Spinal cord (tissue), 9 donors: ENCODE measurements at regions not wholly inside any gene's neighbourhood (a gene's known extent, or its start where the extent isn't known, plus 50 kb on each side); places are given as distances from the start of the nearest gene placed in this dataset.

Experiments
- DNase-seq, 6 donors: peaks; one replicate each; pipeline versions ENCODE4 v3.0.0 to v3.0.0-alpha.2; 2013 to 2015; ENCODE audit warnings: low spot score in 6 of 6, low read depth in 4 of 6
- H3K27ac ChIP-seq: one replicate; pipeline ENCODE4 v1.5.1; 2013; ENCODE audit warnings: low read depth, low read length, control low read depth
- H3K27me3 ChIP-seq: one replicate; pipeline ENCODE4 v1.6.1; 2013; ENCODE audit warnings: low read length; ENCODE audit not compliant: control insufficient read depth, insufficient read depth
- H3K36me3 ChIP-seq: one replicate; pipeline ENCODE4 v1.6.1; 2013; ENCODE audit warnings: low read length; ENCODE audit not compliant: control insufficient read depth, insufficient read depth
- H3K4me1 ChIP-seq: one replicate; pipeline ENCODE4 v1.6.1; 2013; ENCODE audit warnings: low read length; ENCODE audit not compliant: control insufficient read depth, insufficient read depth
- H3K4me3 ChIP-seq: one replicate; pipeline ENCODE4 v1.5.1; 2013; ENCODE audit warnings: low read depth, low read length, control low read depth
- H3K9me3 ChIP-seq: one replicate; pipeline ENCODE4 v1.6.1; 2013; ENCODE audit warnings: low read length; ENCODE audit not compliant: control insufficient read depth, insufficient read depth
- WGBS: methylation state at CpG from one replicate; pipeline ENCODE4 v1.1.5; 2013; ENCODE audit warnings: missing lambda C conversion rate; ENCODE audit not compliant: insufficient coverage; 5-methylcytosine and 5-hydroxymethylcytosine counted together
- donor health status: healthy.

DNA sequence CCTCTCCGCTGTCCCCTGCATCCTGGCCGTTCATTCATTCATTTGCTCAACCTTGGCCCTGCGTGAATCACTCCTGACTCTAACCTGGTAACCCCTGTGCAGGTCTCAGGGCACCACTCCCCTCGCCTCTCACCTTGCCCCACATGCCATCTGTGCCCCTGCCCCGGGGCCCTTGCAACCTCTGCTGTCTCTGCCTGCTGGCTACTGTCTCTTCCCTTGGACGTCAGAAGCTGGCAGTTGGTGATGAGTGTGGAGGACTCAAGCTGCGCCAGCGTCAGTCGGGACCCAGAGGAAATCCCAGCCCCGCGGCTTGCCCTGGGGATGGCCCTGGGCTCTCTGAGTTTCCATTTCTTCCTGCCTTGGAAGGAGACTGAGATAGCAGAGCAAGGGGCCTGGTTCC lies 154.9 kb downstream of the OLFM1 start:
- no peaks in the 10 kb centered on the region for H3K9me3 ChIP-seq
- H3K27ac ChIP-seq, result no peak overlapping the region
- no peaks in the 10 kb centered on the region for H3K27me3 ChIP-seq
- no peak for DNase-seq
- peaks cover 55% of the 10 kb centered on the region for H3K4me1 ChIP-seq
- no peak overlapping the region for H3K4me3 ChIP-seq
- H3K36me3 ChIP-seq, result no peaks in the 10 kb centered on the region
- WGBS, result 80% methylated on average over 9 of the region's 11 CpGs

- 69% methylated on average over 20 of the region's 31 CpGs for WGBS
- DNase-seq, result no peak
- Histone ChIP-seq H3K9me3 (no peaks in the 10 kb centered on the region), H3K4me3 (no peak overlapping the region), H3K4me1 (peaks cover 55% of the 10 kb centered on the region), H3K27ac (no peak overlapping the region), H3K36me3 (no peaks in the 10 kb centered on the region), H3K27me3 (no peaks in the 10 kb centered on the region)
These were observed 156.0 kb downstream of the OLFM1 start for GRCh38 chr9:135243201-135244190.

DNA sequence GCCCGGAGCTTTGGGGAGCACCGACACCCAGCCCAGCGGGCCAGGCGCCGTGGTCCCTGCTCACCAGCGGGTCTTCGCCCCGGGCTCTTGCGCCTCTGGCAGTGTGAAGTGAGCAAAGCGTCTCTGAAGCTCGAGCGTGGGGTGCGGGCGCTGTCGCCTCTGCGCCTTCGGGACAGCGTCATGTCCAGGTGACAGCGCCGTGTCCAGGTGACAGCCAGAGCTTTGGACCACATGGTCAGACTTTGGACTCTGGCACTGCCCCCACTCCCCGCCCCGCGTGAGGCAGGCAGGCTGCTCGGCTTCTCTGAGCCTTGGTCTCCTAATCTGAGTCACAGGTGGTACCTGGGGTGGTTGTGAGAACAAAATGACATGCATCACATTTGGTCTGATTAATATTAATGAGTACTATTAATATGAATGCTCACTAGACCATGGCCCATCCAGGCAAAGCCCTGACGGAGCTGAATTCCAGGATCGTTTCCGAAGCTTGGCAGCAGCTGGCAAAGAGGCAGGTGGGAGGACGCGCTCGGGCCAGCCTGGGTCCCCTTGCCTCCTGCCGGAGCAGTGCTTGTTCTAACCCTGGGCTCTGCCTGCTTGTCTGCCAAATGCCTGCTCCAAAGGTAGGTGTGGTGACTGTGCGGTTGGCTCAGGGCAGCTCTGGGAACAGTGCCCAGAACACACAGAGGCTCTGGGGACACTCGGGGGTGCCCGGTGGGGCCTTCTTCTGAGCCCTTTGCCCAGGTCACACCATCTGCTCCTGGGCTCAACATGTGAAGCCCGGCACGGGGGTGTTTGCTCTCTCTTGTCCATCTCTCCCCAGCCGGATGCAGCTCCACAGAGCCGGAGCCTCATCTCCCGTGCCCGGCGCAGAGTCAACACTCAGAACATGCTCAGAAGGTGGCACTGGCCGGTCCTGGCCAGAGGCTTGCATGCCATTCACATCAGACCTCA lies 157.1 kb downstream of the OLFM1 start:
- DNase-seq, result peak in 2 of 6 donors; percentile 40 to 49
- no peak overlapping the region for H3K4me3 ChIP-seq
- no peaks in the 10 kb centered on the region for H3K27me3 ChIP-seq
- no peak overlapping the region for H3K27ac ChIP-seq
- H3K9me3 ChIP-seq, result no peaks in the 10 kb centered on the region
- WGBS, result 68% methylated on average over 40 of the region's 42 CpGs
- H3K4me1 ChIP-seq, result peaks cover 55% of the 10 kb centered on the region
- H3K36me3 ChIP-seq, result no peaks in the 10 kb centered on the region

DNA sequence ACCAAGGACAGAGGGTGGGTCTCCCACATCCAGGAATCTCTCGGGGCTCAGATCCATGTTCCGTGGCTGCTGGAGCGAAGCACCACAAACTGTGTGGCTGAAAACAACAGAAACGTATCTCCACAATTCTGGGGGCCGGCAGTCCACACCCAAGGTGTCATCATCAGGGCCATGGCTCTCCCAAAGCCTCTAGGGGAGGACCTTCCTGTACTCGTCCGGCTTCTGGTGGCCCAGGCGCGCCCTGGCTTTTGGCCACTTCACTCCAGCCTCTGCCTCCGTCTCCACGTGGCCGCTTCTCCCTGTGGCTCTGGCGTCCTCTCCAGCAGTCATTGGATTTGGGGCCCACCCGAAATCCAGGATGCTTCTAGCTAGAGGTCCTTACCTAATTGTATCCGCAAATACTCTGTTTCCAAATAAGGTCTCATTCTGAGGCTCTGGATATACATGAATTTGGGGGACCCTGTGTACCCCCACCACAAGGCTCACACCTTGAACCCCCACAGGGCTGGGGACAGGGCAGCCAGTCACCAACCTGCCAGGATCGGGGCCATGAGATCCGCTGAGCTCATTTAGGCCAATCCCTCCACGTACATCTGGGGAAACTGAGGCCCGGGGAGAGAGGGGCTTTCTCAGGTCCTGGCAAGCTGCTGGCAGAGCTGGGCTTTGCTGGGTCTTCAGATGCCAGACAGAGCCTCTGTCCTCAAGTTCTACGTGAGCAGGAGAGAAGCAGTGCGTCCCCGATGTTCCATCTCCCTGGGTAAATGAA lies 158.2 kb downstream of the OLFM1 start:
- no peaks in the 10 kb centered on the region for H3K27me3 ChIP-seq
- 94% methylated on average over 21 of the region's 22 CpGs for WGBS
- H3K4me1 ChIP-seq, result peaks cover 55% of the 10 kb centered on the region
- no peaks in the 10 kb centered on the region for H3K9me3 ChIP-seq
- no peak for DNase-seq
- H3K36me3 ChIP-seq, result no peaks in the 10 kb centered on the region
- no peak overlapping the region for H3K4me3 ChIP-seq
- no peak overlapping the region for H3K27ac ChIP-seq

- Histone ChIP-seq H3K9me3 (no peaks in the 10 kb centered on the region), H3K4me3 (no peak overlapping the region), H3K27me3 (no peaks in the 10 kb centered on the region), H3K36me3 (no peaks in the 10 kb centered on the region), H3K27ac (no peak overlapping the region), H3K4me1 (peaks cover 46% of the 10 kb centered on the region)
- WGBS, result 77% methylated on average over 16 of the region's 23 CpGs
- DNase-seq, result no peak
These were observed 159.1 kb downstream of the OLFM1 start for GRCh38 chr9:135246248-135247205.

GRCh38 chr9:135247227-135247930 lies 159.9 kb downstream of the OLFM1 start:
- Histone ChIP-seq H3K4me3 (no peak overlapping the region), H3K27me3 (no peaks in the 10 kb centered on the region), H3K9me3 (no peaks in the 10 kb centered on the region), H3K36me3 (no peaks in the 10 kb centered on the region), H3K27ac (no peak overlapping the region), H3K4me1 (peaks cover 39% of the 10 kb centered on the region)
- 81% methylated on average over 27 of the region's 27 CpGs for WGBS
- DNase-seq, result no peak

- no peaks in the 10 kb centered on the region for H3K27me3 ChIP-seq
- DNase-seq, result no peak
- no peaks in the 10 kb centered on the region for H3K9me3 ChIP-seq
- H3K4me3 ChIP-seq, result no peak overlapping the region
- H3K36me3 ChIP-seq, result no peaks in the 10 kb centered on the region
- peaks cover 35% of the 10 kb centered on the region for H3K4me1 ChIP-seq
- H3K27ac ChIP-seq, result no peak overlapping the region
- WGBS, result 70% methylated on average over 7 of the region's 8 CpGs
These were observed 160.6 kb downstream of the OLFM1 start for GRCh38 chr9:135248111-135248510.

DNA sequence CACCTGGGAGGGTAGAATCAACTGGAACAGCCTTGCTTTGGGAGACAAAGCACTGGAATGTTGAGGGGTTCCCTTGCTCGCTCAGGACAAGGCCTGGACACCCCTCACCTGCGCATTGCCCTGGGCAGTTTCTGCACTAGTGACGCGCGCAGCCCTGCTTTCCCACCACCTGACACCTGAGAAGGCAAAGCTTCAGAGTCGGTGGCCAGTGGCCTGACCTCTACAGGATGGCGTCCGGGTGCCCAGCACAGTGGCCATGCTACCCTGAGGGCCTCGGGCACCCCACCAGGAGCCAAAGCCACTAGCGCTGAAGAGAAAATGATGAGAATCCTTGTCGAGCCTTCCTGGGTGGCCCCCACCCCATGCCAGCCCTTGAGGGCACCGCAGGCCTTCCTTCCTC lies 161.3 kb downstream of the OLFM1 start:
- Histone ChIP-seq H3K27me3 (no peaks in the 10 kb centered on the region), H3K27ac (no peak overlapping the region), H3K9me3 (no peaks in the 10 kb centered on the region), H3K36me3 (no peaks in the 10 kb centered on the region), H3K4me1 (peaks cover 32% of the 10 kb centered on the region), H3K4me3 (no peak overlapping the region)
- DNase-seq, result no peak
- WGBS, result 97% methylated on average over 10 of the region's 12 CpGs
